ENCODE measurements at regions not wholly inside any gene's neighbourhood (a gene's known extent, or its start where the extent isn't known, plus 50 kb on each side); places are given as distances from the start of the nearest gene placed in this dataset.
A peak's percentile ranks its signal among the peaks of the same experiment; 100 is the strongest.

GRCh38 chr6:23036406-23036983, 467.1 kb downstream of the HDGFL1 start:
- no peak for DNase-seq

- DNase-seq: no peak
Measured at GRCh38 chr6:23040899-23041298, 471.5 kb downstream of the HDGFL1 start.

GRCh38 chr6:23045280-23045679, 475.9 kb downstream of the HDGFL1 start:
- no peak for DNase-seq

- DNase-seq: no peak
Measured at GRCh38 chr6:23055523-23055922, 486.2 kb downstream of the HDGFL1 start.

- no peak for DNase-seq
Measured at GRCh38 chr6:23073821-23074220, 504.5 kb downstream of the HDGFL1 start.

GRCh38 chr6:23077772-23078171, 508.4 kb downstream of the HDGFL1 start:
- DNase-seq: no peak

- DNase-seq: no peak
Measured at GRCh38 chr6:23081701-23082100, 512.3 kb downstream of the HDGFL1 start.

GRCh38 chr6:23086100-23086499, 516.7 kb downstream of the HDGFL1 start:
- DNase-seq: no peak

GRCh38 chr6:23087471-23087870, 518.1 kb downstream of the HDGFL1 start:
- no peak for DNase-seq

- no peak for DNase-seq
Measured at GRCh38 chr6:23088761-23089160, 519.4 kb downstream of the HDGFL1 start.

- no peak for DNase-seq
Measured at GRCh38 chr6:23089981-23090380, 520.6 kb downstream of the HDGFL1 start.

- no peak for DNase-seq
Measured at GRCh38 chr6:23091795-23092194, 522.4 kb downstream of the HDGFL1 start.

- no peak for DNase-seq
Measured at GRCh38 chr6:23096876-23097275, 527.5 kb downstream of the HDGFL1 start.

GRCh38 chr6:23097566-23097965, 528.2 kb downstream of the HDGFL1 start:
- DNase-seq: no peak

- no peak for DNase-seq
Measured at GRCh38 chr6:23106951-23107350, 537.6 kb downstream of the HDGFL1 start.

GRCh38 chr6:23111984-23112383, 542.6 kb downstream of the HDGFL1 start:
- no peak for DNase-seq

- no peak for DNase-seq
Measured at GRCh38 chr6:23114812-23115504, 545.6 kb downstream of the HDGFL1 start.

- no peak for DNase-seq
Measured at GRCh38 chr6:23137611-23138010, 568.2 kb downstream of the HDGFL1 start.

GRCh38 chr6:23140871-23141270, 571.5 kb downstream of the HDGFL1 start:
- DNase-seq: no peak

GRCh38 chr6:23145781-23146180, 576.4 kb downstream of the HDGFL1 start:
- no peak for DNase-seq

- DNase-seq: no peak
Measured at GRCh38 chr6:23154159-23154558, 584.8 kb downstream of the HDGFL1 start.

- DNase-seq: no peak
Measured at GRCh38 chr6:23170049-23170448, 600.7 kb downstream of the HDGFL1 start.

GRCh38 chr6:23173234-23173633, 603.9 kb downstream of the HDGFL1 start:
- no peak for DNase-seq

GRCh38 chr6:23174781-23175361, 605.5 kb downstream of the HDGFL1 start:
- peak in 1 of 3 donors; percentile 17 for DNase-seq

GRCh38 chr6:23175391-23175790, 606.0 kb downstream of the HDGFL1 start:
- no peak for DNase-seq

Data from suppressor macrophage treated with lipopolysaccharide for 1 hour (primary cell).